NCI-H2029 treated with DMSO at 0.1 percent for 48 hours (cell line): ENCODE measurements at regions not wholly inside any gene's neighbourhood (a gene's known extent, or its start where the extent isn't known, plus 50 kb on each side); places are given as distances from the start of the nearest gene placed in this dataset.

Source experiments
- DNase-seq: peaks from one replicate; lab custom pipeline; 2025; lab: John Stamatoyannopoulos, UW

DNA sequence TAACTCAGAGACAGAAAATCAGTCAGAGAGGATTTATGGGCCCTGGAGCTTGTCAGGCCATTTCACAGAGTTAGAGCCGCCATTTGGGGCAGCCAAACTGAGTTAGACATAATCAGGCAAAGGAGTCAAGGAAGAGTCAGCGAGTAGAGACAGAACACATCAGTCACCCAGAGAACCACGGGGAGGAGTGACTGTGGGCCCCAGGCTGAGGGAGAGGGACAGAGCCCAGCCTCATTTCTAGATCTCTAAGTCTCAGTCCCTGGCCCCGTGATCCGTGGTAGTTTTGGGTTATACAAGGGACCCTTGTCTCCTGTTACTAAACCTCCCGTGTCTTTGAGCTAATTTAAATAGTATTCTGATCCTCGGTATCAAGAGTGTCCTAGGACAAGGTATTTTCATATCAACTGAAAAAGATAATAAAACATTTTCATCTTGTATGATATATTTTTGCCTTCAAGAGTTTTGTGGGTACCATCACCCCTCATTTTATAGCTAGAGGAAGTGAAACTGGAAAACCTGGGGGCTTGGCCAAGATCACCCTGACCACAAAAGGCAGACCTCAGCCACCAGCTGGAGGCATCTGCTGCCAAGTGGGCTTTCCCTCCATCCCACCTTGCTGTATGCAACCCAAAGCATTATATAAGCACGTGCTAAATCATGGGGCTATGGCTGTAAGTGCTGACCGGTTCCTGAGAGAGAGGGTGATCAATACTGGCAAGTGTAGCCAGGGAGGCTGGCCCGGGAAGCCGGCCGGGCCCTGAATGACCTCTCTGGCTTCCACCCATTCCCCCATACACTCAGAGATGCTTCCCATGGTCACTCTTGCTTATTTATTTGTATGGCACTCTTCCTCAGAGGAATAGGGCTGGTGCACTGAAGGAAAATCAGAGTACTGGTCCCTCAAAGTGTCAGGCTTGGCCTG lies 204.1 kb downstream of the BCOR start:
- DNase-seq: no peak

DNA sequence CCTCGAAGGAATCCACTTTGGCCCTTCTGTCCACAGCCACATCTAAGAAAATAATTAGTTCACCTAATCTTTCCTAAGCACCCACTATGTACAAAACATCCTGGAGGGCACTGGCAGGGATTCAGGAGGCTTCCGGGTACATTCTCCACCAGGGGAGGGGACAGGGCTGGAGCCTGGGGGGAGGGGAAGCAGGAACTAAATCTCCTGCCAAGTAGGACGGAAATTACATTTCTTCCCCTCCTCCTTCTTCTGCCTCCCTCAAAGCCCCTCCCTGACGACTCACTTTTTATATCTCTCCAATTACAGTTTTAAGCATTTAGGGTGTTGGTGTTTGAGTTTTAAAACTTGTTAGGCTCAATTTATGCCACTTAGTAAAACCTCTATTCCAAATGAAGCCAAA lies 203.1 kb downstream of the BCOR start:
- peak; percentile 28 for DNase-seq

DNA sequence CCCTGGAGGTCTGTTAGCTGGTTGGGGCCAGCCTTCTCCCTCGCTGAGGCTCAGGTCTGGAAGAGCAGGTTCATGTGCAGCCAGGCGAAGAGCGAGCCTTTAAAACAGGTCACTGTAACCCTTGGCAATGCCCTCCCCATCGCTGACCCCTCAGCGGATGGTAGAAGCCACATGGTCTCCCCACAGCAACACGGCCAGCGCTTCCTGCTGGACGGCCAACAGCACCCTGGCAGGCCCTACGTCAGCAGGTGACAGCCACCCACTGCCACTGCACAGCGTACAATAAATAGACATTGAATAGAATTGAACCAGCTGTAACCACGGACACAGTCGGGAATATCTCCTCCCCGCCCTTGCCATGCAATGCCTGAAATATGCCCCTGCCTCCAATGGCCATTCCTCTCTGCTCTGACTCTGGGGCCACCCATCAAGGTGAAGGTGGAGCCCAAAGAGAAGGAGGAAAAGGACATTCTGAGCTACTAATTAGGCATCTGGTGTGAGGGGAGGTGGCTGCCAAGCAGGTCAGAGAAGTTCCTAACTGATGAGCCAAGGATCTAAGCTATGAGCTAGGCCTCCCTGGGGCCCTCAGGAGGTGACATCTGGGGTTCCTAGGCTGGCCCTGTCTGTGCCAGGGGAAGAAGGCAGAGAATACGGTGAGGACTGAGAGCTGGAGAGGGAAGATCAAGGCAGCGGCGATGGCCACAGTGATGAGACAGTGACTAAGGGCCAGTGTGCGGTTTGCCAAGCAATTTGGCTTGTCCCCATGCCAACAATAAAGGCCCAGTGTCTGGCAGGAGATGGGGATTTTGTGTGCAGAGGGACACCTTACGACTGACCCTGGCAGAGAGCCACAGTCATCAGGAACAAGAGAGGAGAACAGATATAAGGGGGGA lies 202.3 kb downstream of the BCOR start:
- peak; percentile 65 for DNase-seq

DNA sequence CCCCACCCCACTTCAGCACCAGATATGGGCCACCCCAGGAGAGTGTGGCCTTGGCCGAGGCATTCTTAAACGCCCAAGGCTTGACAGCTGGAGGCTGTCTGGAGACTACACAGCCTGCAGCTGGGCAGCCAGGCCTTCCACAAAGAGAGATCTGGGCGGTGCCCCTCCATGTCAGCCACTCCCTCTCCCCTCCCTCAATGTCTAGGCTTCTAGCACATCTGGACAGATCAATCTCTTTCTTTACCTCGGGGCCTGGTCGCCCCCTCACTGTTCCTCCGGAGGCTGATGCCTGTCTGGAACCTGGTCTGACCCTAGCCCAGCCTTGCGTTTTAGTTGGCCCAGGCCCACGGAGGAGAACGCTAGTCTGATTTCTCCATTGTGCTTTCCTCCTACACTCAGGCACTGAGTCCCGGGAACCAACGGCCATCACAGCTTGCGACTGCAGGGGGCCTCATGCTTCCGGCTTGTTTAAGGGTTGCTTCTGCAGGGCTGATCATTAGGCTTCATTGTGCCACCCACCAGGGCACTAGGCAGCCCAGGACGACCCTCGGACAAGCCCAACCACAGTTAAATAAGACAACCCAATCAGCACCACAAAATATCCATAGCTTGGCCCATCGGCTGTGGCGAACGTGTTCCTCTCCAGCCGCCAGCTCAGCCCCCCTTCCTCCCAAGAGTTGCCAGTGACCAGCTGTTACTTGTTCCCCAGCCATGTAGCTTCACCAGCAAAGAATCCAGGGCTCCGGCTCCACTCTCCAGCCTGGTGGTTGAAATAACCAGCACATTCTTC lies 200.6 kb downstream of the BCOR start:
- DNase-seq: no peak

DNA sequence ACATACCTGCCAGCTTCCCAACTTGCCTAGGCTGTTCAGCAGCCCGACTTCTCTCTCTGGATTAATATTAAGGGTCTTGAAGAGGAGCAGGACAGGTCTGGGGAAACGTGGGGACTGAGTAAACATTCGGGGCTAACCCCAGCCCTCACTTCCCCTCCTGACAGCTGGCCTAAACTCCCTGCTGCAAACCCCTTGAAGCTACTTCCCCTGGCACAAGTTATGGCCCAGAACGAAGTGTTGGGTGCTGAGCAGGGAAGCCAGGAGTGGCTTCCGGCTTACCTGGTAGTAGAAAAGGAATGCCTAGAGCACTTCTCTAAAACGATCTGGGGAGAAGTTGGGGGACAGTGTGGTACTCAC lies 200.0 kb downstream of the BCOR start:
- no peak for DNase-seq

DNA sequence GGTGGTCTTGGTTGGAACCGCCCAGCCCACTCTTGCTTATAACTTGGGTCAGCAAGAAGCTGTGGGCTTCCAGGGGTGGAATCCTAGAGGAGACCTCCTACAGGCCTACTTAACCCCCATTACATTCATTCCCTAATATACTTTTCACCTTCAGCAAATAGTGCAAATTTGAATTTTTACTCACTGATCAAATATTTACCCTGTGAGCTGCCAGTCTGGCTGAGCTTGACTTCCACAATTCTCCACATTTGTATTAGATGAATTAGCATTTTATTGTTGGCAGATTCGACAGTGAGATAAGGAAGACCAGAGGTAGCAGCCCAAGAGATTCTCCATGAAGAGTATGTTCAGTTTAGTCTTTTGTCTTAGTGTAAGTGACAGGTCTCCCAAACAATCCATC lies 199.6 kb downstream of the BCOR start:
- DNase-seq: no peak

DNA sequence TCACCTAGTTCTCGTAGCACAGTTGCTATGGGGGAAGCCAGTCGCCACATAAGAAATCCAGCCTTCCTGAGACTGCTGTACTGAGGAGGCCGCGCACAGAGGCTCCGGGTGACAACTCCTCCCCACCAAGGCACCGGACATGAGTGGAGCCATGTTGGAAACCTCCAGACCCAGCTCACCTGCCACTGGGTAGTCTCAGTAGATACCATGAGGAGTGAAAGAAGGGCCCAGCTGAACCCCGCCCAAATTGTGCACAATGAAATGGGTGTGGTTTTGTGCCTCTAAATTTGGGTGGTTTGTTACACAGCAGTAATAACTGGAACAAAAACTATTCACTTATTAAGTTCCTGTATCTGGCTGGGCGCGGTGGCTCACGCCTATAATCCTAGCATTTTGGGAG lies 198.7 kb downstream of the BCOR start:
- no peak for DNase-seq

DNA sequence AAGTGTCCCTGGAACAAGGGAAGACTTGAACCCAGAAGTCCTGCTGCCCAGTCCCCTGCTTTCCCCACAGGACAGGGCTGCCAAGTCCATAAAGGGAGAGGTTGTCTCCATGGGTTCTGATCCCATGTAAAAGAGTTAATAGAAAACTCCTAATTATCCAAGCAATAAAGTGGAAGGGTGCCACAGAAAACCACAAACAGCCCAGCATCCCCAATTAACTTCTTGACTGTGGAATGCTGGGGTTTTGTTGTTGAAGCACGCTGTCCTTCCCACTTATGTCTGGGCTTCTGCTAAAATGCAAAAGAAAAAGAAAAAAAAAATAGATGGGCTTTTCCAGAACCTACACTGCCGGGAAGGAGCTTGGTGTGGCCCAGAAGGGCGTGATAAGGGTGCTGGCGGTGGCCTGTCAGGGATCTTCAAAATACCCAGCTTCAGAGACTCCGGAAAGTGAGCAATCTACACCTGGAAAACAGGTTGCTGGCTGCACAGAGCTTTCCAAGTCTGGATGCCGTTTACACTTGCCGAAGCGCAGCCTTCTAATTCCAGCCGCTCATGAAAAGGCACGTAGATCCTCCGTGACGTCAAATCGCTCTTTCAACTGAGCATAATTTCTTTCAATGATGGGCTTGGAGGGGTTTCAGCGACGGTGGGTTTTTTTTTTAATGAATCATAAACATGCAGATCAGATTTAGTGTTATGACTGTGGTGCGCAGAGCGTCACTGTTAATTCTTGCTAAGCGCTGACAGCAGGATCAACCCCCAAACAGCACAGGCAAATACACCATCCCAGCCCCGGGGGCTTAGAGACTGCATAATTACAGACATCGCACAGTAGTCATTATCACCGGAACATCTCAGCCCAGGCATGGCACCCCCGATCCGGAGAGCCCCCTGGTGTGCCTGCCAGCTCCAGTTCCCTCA lies 197.6 kb downstream of the BCOR start:
- DNase-seq: no peak

DNA sequence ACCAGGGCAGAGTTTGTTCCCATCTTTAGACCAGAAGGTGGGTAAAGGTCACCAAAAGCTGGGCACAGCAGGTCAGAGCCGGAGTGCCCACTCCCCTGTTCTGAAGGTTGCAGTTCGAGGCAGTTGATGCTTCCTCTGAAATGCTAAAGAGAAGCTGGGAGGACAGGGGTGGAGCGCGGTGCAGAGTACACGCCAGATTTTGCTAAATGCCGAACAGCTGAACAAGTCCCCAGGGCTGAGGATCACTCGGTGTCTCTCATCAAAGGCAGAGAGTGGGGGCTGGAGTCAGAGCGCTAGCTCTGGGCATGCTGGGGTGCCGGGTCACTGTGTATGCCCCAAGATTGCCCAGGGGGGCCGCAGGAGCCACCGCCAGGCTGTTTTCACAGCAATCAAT lies 197.0 kb downstream of the BCOR start:
- no peak for DNase-seq

DNA sequence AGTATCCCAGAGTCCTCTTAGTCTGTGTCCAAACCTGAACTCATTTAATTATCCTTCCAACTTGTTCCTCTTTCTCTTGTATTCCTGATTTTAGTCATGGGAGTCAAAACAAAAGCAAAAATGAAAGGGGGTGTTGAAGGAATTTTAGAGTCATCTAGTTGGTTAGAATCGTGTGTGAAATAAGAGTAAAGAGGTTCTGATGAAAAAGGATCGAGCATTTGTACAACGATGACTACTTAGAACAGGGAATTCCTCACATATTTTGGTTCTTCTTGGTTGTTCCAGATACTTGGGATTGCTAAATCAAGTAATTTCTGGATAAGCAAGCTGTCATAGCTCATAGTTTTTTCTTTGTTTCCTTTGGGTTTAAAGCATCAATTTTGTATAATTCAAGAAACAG lies 194.4 kb downstream of the BCOR start:
- no peak for DNase-seq

DNA sequence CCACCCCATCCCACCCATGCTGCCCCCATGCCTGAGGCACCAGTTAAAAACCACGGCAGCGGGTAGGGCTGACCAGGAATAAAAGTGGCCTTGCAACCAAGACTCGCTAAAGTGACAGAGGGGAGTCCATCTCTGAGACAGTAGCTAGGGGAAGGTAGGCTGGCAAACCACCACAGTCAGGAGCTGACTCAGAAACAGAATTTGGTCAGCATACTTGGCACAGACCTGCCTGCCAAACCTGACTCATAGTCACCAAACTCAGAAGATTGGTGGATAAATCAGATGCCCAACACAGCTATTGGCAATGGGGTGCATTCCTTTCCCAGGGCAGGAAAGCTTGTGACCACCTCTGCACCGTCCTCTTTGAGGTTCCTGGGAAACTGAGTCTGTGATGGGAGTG lies 193.8 kb downstream of the BCOR start:
- DNase-seq: no peak

DNA sequence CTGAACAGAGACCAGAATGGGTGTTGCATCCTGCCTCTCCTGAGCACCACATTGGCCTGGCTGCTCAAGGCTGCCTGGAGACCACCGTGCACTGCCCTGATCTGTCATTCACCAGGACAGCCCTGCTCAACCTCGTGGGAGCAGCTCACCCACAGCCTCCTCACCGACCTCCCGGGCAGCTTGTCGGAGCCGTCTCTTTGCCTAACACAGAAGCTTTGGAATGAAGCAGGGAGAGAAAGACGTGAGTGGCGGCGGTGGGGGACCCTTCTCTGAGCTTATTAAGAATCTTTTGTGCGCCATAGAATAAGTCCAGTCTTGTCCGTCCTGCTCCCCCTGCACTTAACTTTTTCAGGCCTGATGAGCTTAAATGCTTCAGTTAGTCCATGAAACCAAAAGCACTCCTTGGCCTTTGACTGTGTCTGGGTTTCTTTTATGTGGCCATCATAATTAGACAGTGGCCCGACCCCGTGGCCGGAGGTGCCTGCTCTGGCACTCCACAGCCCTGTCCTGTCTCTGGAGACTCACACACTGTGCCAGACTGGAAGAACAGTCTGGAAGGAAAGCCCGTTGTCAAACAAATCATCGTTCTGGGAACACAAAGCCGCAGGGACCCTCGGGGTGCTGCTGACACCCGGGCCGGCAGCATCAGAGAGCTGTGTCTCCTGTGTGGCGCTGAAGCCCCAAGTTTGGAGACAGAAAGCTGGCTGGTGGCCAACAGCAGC lies 192.8 kb downstream of the BCOR start:
- DNase-seq: no peak

DNA sequence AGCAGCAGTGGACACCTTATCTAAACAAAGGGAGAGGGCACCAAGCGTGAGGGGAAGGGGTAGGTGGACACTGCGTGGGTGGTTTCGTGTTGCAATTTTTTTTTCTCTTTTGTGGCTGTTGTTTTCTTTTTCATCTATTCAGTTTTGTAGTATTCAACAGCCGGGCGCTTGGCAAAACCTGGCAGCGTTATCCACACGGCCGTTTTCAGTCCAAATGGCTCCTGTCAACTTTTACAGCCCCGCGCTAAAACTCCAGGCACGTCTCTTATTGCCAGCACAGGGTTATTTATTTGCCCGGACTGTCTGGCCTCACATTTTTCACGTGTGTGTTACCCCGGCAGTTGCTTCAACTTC lies 192.2 kb downstream of the BCOR start:
- no peak for DNase-seq

DNA sequence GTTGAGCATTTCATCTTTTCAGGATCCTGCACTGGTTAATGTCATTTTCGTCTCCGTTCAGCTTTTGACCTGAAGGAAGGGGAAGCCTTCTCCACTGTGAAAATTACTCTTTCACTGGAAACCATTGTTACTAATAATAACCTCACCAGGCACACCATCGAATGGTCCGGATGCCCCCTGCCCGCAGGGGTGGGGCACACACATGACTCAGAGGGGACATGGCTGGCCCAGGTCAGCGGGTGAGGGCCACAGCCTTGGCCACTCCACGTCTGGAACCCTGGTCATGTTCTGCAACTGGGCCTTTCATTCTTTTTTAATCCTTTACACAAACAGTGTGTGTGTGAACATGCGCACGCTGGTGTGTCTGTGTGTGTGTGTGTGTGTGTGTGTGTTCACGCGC lies 191.8 kb downstream of the BCOR start:
- no peak for DNase-seq

DNA sequence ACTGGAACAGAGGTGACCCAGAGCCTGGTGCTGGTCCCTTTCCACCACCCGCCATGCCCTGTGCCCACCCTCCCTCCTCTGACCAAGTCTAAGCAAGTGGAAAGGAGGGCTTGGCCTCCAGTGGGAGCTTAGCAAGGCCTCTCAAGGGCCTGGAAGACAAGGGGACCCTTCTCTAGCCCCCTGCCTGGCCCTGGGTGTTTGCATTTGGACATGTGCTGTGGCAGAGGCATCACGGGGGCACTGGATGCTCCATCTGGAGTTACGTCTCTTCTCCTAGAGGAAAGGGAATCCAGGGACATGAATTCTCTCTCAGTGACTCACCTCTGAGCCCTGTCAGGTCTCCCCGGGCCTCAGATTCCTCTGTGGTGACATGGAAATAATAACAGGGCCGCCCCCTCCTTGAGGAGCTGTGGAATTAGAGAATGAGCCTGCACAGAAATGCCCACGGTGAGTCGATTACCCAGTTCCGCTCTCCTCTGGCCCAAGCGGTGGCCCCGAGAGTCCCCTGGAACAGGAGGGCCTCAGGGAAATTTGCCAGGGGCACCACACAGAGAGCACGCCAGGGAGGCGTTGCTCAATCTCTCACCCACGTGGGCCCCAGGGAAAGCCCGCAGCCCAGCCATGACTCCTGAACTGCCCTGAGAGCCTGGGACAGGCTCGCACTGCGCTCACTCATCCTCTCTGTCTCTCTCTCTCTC lies 189.6 kb downstream of the BCOR start:
- DNase-seq: no peak

DNA sequence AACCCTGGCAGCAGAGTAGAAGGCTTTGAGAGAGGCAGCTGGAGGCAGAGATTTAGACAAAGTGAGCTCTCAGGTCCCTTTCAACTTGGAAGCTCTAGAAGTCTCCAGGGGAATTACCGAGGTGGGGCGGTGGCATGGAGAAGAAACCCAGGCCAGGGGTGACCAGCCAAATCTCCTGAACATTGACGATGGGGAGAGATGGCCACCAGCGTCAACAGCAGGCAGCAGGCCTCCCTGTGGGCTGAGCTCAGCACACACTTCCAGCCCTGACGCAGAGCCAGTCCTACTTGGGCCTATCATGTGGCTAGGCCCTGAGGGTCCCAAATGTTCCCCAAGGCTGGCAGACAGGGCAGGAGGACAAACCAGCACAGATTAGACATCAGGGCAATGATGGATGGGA lies 187.8 kb downstream of the BCOR start:
- no peak for DNase-seq

DNA sequence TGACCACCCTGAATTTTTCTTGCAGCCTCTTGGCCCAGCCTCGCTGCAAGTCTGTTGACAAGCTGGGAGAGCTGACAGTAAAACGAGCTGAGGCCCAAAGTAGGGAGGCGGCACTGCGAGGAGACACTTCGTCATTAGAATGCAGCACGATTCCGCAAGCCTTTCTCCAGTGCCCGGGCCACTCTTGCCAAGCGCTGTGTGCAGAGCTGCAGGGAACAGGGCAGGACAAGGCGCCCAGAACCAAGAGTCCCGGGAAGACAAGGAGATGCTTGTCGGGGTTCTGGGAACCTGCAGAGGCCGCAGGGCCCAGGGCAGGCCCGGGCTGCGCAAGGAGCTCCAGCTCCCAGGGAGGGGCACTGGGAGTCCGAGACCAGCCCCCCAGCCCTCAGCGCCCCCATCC lies 187.1 kb downstream of the BCOR start:
- no peak for DNase-seq

DNA sequence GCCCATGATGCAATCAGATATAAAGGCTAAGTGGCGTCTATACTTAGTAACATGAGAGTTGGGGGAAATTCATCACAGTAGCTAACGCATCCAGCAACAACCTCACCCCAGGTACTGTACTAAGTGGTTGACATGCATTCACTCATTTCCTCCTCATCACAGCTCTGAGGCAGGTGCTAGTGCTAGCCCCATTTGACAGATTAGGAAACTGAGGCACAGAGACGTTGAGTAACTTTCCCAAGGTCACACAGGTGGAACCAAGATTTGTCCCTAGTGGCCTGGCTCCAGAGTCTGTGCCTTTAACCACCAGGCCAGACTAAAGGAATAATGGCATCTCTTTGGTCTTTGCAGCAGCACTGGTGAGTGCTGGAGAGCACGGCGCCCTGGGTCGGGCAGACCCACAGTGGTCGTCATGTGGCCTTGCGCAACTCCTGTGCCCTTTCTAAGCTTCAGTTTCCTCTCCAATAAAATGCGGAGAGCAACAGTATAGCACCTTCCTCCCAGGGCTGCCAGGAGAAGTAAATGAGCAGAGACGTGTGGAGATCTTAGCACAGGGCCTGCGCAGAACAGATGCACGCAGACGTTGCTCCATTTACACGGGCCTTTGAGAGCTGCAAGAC lies 186.4 kb downstream of the BCOR start:
- DNase-seq: no peak

DNA sequence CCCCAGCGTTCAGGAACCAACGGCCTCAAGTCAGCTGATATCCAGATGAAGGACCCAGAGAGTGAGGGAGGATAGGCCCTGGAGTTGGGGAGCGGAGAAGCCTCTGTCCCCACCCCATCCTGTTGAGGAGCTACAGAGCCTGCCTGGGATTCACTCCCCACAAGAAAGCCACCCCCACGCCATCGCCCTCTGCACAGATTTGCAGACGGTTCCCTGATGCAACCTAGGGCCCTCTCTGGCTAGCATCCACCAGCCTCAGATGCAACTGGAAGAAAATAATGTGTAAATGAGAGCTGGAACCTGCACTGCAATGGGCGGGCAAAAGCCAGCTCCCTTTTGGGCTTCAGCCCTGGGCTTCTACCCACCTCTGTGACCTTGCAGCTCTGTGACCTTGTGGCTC lies 185.6 kb downstream of the BCOR start:
- DNase-seq: no peak

DNA sequence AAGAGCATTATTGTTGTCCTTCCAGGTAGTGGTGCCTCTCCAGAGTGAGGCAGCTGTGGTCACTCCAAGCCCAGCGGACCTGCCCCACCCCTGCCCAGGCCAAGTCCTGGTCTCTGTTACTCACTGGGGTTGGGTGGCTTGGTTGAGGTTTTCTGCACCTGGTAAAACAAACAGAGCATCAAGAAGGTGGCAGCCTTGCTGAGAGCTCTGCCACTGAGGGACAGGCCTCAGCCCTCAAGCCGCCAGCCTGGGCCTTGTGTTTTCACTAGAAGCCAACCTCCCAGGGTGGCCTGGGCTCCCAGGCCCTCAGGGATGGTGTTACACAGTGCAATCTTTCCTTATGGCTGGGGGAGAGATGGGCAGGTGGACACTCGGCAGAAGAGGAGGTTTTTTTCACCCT lies 182.7 kb downstream of the BCOR start:
- DNase-seq: no peak
